Tibial nerve (tissue), 4 donors: ENCODE measurements at regions not wholly inside any gene's neighbourhood (a gene's known extent, or its start where the extent isn't known, plus 50 kb on each side); places are given as distances from the start of the nearest gene placed in this dataset.

ENCODE experiments used
- DNase-seq, 2 donors: peaks; one replicate each; pipeline ENCODE4 v3.0.0-alpha.2; 2019; ENCODE audit warnings: low spot score in 2 of 2
- H3K27ac ChIP-seq, 4 donors: fragments of 200-600 bp; sonication (generic) in 3 of 4; one replicate each; pipeline ENCODE4 v1.5.1; 2017 to 2019; ENCODE audit warnings: mild to moderate bottlenecking in 1 of 4
- H3K27me3 ChIP-seq, 2 donors: fragments of 200-600 bp; sonication (generic) in 1 of 2; one replicate each; pipeline versions ENCODE4 v1.5.1 to v1.6.0; 2017 to 2019
- H3K36me3 ChIP-seq, 3 donors: fragments of 200-600 bp; sonication (generic); one replicate each; pipeline ENCODE4 v1.5.1; 2018 to 2019
- H3K4me1 ChIP-seq, 4 donors: fragments of 200-600 bp; sonication (generic) in 3 of 4; one replicate each; pipeline ENCODE4 v1.5.1; 2017 to 2019
- H3K4me3 ChIP-seq, 4 donors: fragments of 200-600 bp; sonication (generic) in 3 of 4; one replicate each; pipeline ENCODE4 v1.5.1; 2017 to 2019; ENCODE audit warnings: mild to moderate bottlenecking in 1 of 4, moderate library complexity in 1 of 4
- H3K9me3 ChIP-seq, 4 donors: fragments of 200-600 bp; sonication (generic) in 3 of 4; one replicate each; pipeline ENCODE4 v1.5.1; 2017 to 2019
- CTCF ChIP-seq, 5 experiments: fragments of 200-600 bp in 3 of 5; fragments of 450-650 bp in 2 of 5; sonication (generic) in 3 of 5; IDR thresholded peaks; one replicate each; pipeline ENCODE4 v1.5.1; 2016 to 2019; ENCODE audit warnings: antibody characterized with exemption in 5 of 5, mild to moderate bottlenecking in 3 of 5, moderate library complexity in 2 of 5
- EP300 ChIP-seq, 2 donors: sonication (generic); formaldehyde crosslinking; IDR thresholded peaks; one replicate each; pipeline ENCODE4 v1.6.1; 2017; ENCODE audit warnings: antibody characterized with exemption in 2 of 2, mild to moderate bottlenecking in 1 of 2
- POLR2A ChIP-seq, 2 donors: fragments of 450-650 bp; IDR thresholded peaks; one replicate each; pipeline ENCODE4 v1.6.1; 2017; ENCODE audit warnings: antibody characterized with exemption in 2 of 2, mild to moderate bottlenecking in 2 of 2, moderate library complexity in 2 of 2
- WGBS, 2 donors: methylation state at CpG; one replicate each; pipeline ENCODE4 v1.1.5; 2018; 5-methylcytosine and 5-hydroxymethylcytosine counted together

GRCh38 chr4:67130411-67130810, 414.9 kb downstream of the CENPC start:
- DNase-seq: no peak
- TF ChIP-seq EP300 (IDR thresholded peaks at IDR 0.05): no peak
- TF ChIP-seq CTCF (IDR thresholded peaks at IDR 0.05): no peak
- no peak for TF ChIP-seq POLR2A (IDR thresholded peaks at IDR 0.05)
- peak overlapping the region in 2 of 4 donors; percentile 53 to 57 for H3K27ac ChIP-seq
- H3K36me3 ChIP-seq: no peaks in the 10 kb centered on the region
- WGBS, 2 donors: 58 to 63% methylated on average over 1 of the region's 1 CpG
- no peaks in the 10 kb centered on the region for H3K27me3 ChIP-seq
- H3K9me3 ChIP-seq: no peaks in the 10 kb centered on the region
- peaks cover 0 to 7% (median 0%) of the 10 kb centered on the region in 4 donors for H3K4me1 ChIP-seq
- no peak overlapping the region for H3K4me3 ChIP-seq

- DNase-seq: no peak
- no peak for TF ChIP-seq CTCF (IDR thresholded peaks at IDR 0.05)
- TF ChIP-seq EP300 (IDR thresholded peaks at IDR 0.05): no peak
- no peak for TF ChIP-seq POLR2A (IDR thresholded peaks at IDR 0.05)
- peaks cover 0 to 7% (median 0%) of the 10 kb centered on the region in 4 donors for H3K4me1 ChIP-seq
- H3K4me3 ChIP-seq: no peak overlapping the region
- 84 to 85% methylated on average over 4 of the region's 4 CpGs for WGBS, 2 donors
- H3K36me3 ChIP-seq: no peaks in the 10 kb centered on the region
- no peak overlapping the region for H3K27ac ChIP-seq
- H3K9me3 ChIP-seq: no peaks in the 10 kb centered on the region
- H3K27me3 ChIP-seq: no peaks in the 10 kb centered on the region
These were observed 418.7 kb downstream of the CENPC start for GRCh38 chr4:67126570-67126969.

- Histone ChIP-seq H3K27ac (no peak overlapping the region), H3K4me3 (no peak overlapping the region), H3K27me3 (no peaks in the 10 kb centered on the region), H3K9me3 (no peaks in the 10 kb centered on the region), H3K36me3 (no peaks in the 10 kb centered on the region), H3K4me1 (peaks cover 0 to 5% (median 0%) of the 10 kb centered on the region in 4 donors)
- 72 to 76% methylated on average over 5 of the region's 5 CpGs for WGBS, 2 donors
- TF ChIP-seq CTCF (IDR thresholded peaks at IDR 0.05) (no peak), EP300 (IDR thresholded peaks at IDR 0.05) (no peak), POLR2A (IDR thresholded peaks at IDR 0.05) (no peak)
- DNase-seq: no peak
These were observed 419.4 kb downstream of the CENPC start for GRCh38 chr4:67125636-67126514.

GRCh38 chr4:67124716-67125115, 420.6 kb downstream of the CENPC start:
- WGBS, 2 donors: 82 to 86% methylated on average over 4 of the region's 4 CpGs
- H3K4me3 ChIP-seq: no peak overlapping the region
- no peaks in the 10 kb centered on the region for H3K9me3 ChIP-seq
- H3K27ac ChIP-seq: no peak overlapping the region
- no peaks in the 10 kb centered on the region for H3K27me3 ChIP-seq
- H3K36me3 ChIP-seq: no peaks in the 10 kb centered on the region
- TF ChIP-seq EP300 (IDR thresholded peaks at IDR 0.05) (no peak), POLR2A (IDR thresholded peaks at IDR 0.05) (no peak), CTCF (IDR thresholded peaks at IDR 0.05) (no peak)
- no peaks in the 10 kb centered on the region for H3K4me1 ChIP-seq
- DNase-seq: no peak

DNA sequence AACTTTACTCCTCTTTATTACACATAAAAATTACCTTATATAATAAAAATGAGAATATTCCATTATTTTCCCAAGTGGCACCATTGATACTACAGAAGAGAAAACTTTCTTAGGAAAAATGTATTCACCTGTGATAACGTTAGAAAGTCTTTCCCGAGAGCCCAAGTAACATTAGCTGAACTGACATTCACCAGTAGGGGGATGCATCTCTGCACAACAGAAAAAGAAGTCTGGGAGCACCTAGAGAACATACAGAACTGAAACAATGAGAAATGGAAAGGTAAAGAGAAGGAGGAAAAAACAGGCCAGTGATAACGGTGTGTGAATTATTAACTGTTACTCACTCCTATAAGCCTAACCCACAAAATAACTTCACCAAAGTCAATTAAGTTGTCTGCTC, 423.3 kb downstream of the CENPC start:
- TF ChIP-seq EP300 (IDR thresholded peaks at IDR 0.05) (no peak), CTCF (IDR thresholded peaks at IDR 0.05) (peak in 1 of 5 experiments; percentile 24), POLR2A (IDR thresholded peaks at IDR 0.05) (no peak)
- no peaks in the 10 kb centered on the region for H3K4me1 ChIP-seq
- H3K27ac ChIP-seq: no peak overlapping the region
- H3K4me3 ChIP-seq: no peak overlapping the region
- H3K27me3 ChIP-seq: no peaks in the 10 kb centered on the region
- H3K9me3 ChIP-seq: no peaks in the 10 kb centered on the region
- WGBS, 2 donors: 37 to 39% methylated on average over 3 of the region's 3 CpGs
- no peaks in the 10 kb centered on the region for H3K36me3 ChIP-seq
- DNase-seq: no peak
